Activated T-helper 17 cell treated with anti-CD3 and anti-CD28 coated beads, Interleukin-2, amount 50 U/mL, for 72 hours (primary cell): ENCODE measurements at regions not wholly inside any gene's neighbourhood (a gene's known extent, or its start where the extent isn't known, plus 50 kb on each side); places are given as distances from the start of the nearest gene placed in this dataset.
"Not testable (repeated sequence)": the region's sequence is repeated elsewhere in the genome, so short reads cannot be mapped to it uniquely, and the experiment has no call there.

Source experiments
- ATAC-seq: fragments of 150-1000 bp; cut with Tn5 transposase; replicated peaks from 2 replicates; pipeline ENCODE4 v1.10.0; 2021; ENCODE audit warnings: mild to moderate bottlenecking, moderate library complexity
- H3K27ac Mint-ChIP-seq: one replicate; pipeline ENCODE4 v1.8.0; 2022; ENCODE audit warnings: mixed read lengths
- H3K27me3 Mint-ChIP-seq: one replicate; pipeline ENCODE4 v1.8.0; 2022; ENCODE audit warnings: mixed read lengths
- H3K36me3 Mint-ChIP-seq: one replicate; pipeline ENCODE4 v1.8.0; 2022; ENCODE audit warnings: low read depth, mild to moderate bottlenecking, mixed read lengths
- H3K4me1 Mint-ChIP-seq: one replicate; pipeline ENCODE4 v1.8.0; 2022; ENCODE audit warnings: mixed read lengths
- H3K4me3 Mint-ChIP-seq: one replicate; pipeline ENCODE4 v1.8.0; 2022; ENCODE audit warnings: mild to moderate bottlenecking, mixed read lengths
- H3K9me3 Mint-ChIP-seq: one replicate; pipeline ENCODE4 v1.8.0; 2022; ENCODE audit warnings: mixed read lengths

DNA sequence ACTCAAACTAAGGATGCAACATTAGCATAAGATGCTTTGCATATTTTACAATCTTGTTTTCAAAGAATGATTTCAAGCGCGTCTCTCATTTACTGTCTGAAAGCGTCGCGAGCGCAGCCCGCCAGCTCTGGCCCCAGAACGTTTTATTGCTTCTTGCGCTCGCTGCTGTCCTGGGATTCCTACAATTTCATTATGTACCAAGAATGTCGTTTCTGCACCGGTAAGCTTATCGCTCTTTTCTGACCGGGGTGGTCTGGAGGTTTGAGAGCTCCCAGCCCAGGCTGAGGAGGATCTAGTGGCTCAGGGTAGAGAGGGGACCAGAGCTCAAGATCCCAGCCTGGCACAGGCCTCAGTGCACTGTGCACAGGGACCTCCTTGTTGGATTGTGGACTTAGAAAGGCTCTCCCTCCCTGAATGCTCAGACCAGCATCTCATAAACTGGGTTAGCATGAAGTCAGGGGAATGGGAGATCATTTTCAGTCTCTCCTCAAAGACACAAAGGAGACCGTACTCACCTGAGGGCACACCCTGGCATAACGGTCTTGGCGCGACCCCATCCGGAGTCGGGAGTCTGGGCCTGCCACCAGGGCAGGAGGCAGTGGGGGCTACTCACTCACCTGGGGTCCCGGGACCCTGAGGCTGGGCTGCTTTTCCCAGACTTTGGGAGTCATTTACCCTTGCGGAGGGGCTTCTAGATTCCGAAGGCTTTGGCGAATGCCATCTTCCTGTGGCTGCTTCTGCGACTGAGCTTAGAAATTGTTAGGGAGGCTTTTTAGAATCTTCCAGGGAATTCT, 817.4 kb downstream of the BRD1 start:
- Mint-ChIP-seq H3K9me3 (no peaks in the 10 kb centered on the region), H3K27ac (no peak overlapping the region), H3K27me3 (peaks cover 4% of the 10 kb centered on the region), H3K36me3 (no peaks in the 10 kb centered on the region), H3K4me3 (no peak overlapping the region), H3K4me1 (no peaks in the 10 kb centered on the region)
- no peak for ATAC-seq

DNA sequence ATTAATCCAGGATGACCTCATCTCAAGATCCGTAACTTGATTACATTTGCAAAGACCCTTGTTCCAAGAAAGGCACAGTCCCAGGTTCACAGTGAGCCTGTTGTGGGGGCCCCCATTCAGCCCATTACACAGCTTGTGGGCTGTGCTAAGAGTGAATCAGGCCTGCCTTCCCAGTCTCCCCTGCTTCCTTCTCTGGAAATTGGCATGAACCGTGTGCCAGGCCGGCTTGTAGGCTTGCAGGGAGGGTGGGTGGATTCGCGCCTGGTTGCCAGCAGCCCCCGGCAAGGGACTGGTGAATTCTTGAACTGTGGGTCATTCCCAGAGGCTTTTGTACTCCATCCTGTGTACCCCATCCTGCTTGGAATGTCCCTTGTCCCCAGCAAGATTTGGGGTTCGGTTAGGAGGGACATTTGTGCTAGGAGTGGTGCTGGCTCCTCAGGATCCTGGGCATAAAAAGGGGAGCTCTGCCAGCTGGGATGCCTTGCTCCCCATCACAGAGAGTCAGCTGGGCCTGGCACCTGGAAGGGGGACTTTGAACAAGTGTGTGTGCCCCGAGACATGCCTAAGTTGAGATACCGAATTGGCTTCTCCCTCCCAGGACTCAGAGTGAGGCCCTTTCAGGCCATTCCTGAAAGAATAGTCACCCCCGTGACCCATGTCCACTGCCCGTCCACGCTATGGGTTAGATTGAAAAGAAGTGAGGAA, 818.2 kb downstream of the BRD1 start:
- Mint-ChIP-seq H3K9me3 (no peaks in the 10 kb centered on the region), H3K4me3 (no peak overlapping the region), H3K27me3 (peaks cover 4% of the 10 kb centered on the region), H3K4me1 (no peaks in the 10 kb centered on the region), H3K36me3 (no peaks in the 10 kb centered on the region), H3K27ac (no peak overlapping the region)
- no peak for ATAC-seq

DNA sequence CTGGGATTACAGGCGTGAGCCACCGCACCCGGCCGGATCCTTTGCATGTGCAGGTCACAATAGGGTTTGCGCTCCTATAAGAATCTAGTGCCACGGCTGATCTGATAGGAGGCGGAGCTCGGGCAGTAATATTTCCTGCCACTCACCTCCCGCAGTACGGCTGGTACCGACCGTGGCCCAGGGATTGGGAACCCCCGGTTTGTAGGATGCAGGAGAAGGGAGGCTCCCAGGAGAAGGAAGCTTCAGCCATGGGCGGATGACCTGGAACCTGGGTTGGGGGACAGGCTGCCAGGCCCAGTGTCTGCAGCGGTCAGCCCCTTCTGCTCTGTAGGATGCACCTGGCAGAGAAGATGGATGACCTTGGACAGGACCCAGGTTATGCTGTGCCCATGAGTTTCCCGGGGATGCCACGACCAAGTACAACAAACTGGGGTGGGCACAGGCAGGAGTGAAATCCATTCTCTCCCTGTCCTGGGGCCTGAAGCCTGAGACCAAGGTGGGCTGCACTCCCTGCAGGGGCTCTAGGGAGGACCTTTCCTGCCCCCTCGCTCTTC, 818.9 kb downstream of the BRD1 start:
- Mint-ChIP-seq H3K36me3 (no peaks in the 10 kb centered on the region), H3K27ac (no peak overlapping the region), H3K27me3 (peaks cover 4% of the 10 kb centered on the region), H3K4me1 (no peaks in the 10 kb centered on the region), H3K9me3 (no peaks in the 10 kb centered on the region), H3K4me3 (no peak overlapping the region)
- ATAC-seq, result no peak

DNA sequence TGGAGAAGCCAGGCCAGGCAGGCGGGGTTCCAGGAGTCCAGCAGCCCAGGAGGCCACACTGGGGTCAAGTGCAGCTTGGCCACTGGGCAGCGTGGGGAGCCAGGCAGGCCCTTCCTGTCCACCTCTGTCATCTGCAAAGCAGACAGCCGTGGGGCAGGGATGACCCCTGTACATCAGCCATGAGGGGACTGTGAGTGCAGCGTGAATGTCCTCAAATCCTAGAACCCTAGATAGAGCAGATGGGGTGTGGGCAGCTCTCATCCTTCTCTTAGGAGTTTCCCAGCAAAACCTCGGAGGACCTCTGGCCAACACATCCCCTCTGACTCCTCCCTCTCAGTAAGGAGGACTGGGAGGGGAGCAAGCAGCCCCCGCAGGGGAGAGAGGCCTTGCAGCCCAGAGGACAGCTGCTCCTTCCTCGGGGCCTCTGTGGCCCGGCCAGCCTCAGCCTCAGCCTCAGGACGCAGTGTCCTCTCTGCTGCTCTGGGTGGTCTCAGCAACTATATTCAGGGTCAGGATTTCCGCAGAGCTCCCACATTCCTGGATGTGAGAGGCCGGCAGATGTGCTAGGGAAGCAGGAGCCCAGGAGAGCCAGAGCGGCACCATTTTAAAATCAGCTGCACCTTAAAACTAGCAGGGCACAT, 820.5 kb downstream of the BRD1 start:
- Mint-ChIP-seq H3K9me3 (peaks cover 3% of the 10 kb centered on the region), H3K4me3 (no peak overlapping the region), H3K27me3 (peaks cover 3% of the 10 kb centered on the region), H3K36me3 (no peaks in the 10 kb centered on the region), H3K4me1 (no peaks in the 10 kb centered on the region), H3K27ac (no peak overlapping the region)
- ATAC-seq, result no peak

DNA sequence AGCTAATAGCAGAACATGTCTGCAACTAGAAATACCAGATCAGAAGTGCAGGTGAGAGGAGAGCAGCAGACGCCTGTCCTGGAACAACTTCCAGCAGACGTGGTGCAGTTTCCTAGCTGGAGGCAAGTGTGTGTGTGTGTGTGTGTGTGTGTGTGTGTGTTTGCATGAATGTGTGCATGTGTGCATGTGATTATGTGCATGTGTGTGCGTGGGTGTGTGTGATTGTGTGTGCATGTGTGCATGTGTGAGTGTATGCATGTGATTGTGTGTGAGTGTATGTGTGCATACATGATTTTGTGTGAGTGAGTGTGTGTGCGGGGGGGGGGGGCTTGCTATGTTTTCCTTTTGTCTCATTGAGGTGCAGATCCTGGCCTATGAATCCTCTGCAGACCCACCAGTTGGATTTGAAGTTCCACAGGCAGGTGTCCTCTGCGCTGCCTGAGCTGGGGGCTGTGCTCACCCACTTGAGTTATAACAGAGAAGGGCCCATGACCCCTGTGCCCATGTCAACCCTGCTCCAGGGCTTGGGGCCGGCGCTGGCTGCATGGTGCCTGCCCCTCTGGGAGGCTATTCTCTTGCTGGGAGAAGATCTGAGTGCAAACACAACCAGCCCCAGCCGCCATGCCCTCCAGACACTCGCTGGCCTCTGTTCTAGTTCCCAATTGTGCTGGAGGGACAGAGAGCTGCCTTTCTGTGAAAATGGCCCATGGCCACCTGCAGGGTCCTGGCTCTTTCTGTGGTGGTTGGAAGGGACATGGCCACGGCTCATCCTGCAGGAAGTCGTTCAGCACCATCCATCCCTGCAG, 821.3 kb downstream of the BRD1 start:
- Mint-ChIP-seq H3K4me3 (no peak overlapping the region), H3K9me3 (peaks cover 8% of the 10 kb centered on the region), H3K36me3 (no peaks in the 10 kb centered on the region), H3K27me3 (no peaks in the 10 kb centered on the region), H3K27ac (no peak overlapping the region), H3K4me1 (no peaks in the 10 kb centered on the region)
- no peak for ATAC-seq

DNA sequence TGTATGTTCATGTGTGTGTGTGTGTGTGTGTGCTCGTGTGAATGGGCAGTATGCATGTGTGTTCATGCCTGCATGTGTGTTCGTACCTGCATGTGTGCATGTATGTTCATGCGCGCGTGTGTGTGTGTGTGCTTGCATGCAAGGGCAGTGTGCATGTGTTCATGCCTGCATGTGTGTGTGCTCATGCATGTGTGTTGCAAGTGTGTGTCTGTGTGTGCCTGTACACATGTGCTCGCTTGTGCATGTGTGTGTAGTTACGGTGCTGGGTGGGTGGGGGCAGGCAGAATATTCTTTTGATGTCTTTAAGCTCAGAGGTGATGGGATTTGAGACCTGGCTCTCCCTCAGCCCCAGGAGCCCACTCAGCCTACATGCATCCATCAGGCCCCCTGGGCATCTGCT, 822.1 kb downstream of the BRD1 start:
- Mint-ChIP-seq H3K27ac (no peak overlapping the region), H3K4me1 (no peaks in the 10 kb centered on the region), H3K4me3 (no peak overlapping the region), H3K27me3 (no peaks in the 10 kb centered on the region), H3K9me3 (peaks cover 9% of the 10 kb centered on the region), H3K36me3 (no peaks in the 10 kb centered on the region)
- ATAC-seq, result no peak

DNA sequence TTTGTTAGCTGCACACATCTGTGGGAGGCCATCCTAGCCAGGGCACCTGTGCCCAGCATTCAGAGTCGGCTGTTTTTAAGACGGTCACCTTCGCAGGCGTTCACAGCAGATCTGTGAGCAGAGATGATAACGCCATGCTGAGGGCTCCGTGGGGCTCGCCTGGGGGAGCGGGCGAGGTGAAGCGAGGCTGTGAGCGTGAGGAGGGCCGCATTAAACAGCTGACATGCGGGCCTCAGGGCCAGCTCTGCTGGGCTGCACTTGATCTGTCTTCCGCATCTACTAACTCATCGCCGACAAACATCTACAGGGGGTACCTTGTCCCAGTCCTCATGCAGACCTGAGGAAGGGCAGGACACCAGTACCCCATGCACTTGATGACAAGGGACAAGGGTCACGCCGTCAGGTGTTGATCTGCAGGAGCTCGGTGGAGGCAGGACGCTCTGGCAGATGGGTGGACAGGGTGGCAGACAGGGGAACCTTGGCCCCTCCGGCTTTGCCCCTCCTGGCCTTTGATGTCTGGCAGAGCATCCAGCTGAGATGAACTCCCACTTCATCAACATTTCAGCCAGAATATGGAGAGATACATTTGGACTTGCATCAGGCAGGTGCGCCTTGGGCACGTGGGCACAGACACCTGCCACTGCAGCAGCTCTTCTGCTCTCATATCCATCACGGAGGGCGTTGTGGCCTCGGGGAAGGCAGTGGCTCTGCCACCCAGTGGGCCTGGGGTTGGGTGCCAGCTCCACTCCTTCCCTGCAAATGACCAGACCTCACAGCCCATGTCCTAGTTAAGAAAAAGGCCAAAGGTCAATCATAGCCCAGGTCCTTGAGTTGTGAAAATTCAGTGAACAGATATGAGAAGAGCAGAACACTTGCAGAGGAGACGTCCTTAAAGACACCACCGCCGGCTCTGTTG, 822.9 kb downstream of the BRD1 start:
- Mint-ChIP-seq H3K27me3 (peaks cover 3% of the 10 kb centered on the region), H3K4me3 (no peak overlapping the region), H3K9me3 (peaks cover 9% of the 10 kb centered on the region), H3K36me3 (no peaks in the 10 kb centered on the region), H3K27ac (no peak overlapping the region), H3K4me1 (no peaks in the 10 kb centered on the region)
- no peak for ATAC-seq

DNA sequence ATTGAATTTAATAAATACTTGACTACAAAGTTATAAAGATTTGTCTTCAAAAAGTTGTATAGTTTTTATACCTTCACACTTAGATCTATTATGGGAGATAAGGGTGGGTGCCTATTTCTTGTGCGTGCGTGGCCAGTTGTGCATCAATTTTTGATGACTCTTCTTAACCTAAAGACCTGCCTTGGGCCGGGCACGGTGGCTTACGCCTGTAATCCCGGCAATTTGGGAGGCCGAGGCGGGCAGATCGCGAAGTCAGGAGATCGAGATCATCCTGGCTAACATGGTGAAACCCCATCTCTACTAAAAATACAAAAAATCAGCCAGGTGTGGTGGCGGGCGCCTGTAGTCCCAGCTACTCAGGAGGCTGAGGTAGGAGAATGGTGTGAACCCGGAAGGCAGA, 830.1 kb downstream of the BRD1 start:
- H3K4me3 Mint-ChIP-seq, H3K4me1 Mint-ChIP-seq, H3K36me3 Mint-ChIP-seq, H3K27ac Mint-ChIP-seq, ATAC-seq: not testable (repeated sequence)
- peaks cover 19% of the 10 kb centered on the region for H3K27me3 Mint-ChIP-seq
- H3K9me3 Mint-ChIP-seq, result peaks cover 14% of the 10 kb centered on the region

DNA sequence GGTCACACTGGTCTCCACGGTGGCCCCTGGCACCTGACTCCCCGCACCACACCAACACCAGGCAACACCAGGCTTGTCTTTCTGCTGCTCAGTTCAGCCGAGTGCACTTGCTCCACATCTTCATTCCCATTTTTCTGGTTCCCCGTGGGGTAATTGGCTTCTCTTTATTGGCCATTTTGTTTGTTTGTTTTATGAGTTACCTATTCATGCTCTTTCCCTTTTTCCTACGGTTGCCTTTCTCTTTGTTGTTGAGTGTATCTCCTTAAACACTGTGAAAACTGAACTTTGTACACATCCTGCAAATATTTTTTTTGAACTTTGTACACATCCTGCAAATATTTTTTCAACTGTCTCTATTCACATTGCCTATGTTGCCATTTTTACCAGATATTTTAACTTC, 834.0 kb downstream of the BRD1 start:
- Mint-ChIP-seq H3K9me3 (peaks cover 14% of the 10 kb centered on the region), H3K4me1 (no peaks in the 10 kb centered on the region), H3K27ac (no peak overlapping the region), H3K36me3 (no peaks in the 10 kb centered on the region), H3K27me3 (peaks cover 25% of the 10 kb centered on the region), H3K4me3 (no peak overlapping the region)
- ATAC-seq, result no peak

DNA sequence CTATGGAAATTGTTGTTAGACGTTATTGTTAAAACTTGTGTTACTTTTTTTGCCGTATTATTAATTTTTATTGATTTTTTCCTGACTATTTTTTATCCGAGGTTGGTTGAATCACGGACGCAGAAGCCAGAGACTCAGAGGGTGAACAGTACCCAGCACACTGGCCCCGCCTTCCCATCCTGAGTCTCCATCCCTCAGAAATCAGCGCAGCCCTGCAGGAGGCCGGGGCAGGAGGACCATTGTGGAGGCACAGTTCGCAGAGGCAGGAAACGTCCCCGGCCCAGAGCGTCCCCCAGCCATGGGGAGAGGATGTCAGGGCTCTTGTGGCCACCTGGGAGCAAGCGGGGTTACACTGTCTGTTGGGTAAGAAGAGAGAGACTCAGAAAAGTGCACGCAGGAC, 843.0 kb downstream of the BRD1 start:
- Mint-ChIP-seq H3K4me3 (no peak overlapping the region), H3K4me1 (no peaks in the 10 kb centered on the region), H3K36me3 (no peaks in the 10 kb centered on the region), H3K27ac (no peak overlapping the region), H3K9me3 (no peaks in the 10 kb centered on the region), H3K27me3 (peaks cover 4% of the 10 kb centered on the region)
- no peak for ATAC-seq

DNA sequence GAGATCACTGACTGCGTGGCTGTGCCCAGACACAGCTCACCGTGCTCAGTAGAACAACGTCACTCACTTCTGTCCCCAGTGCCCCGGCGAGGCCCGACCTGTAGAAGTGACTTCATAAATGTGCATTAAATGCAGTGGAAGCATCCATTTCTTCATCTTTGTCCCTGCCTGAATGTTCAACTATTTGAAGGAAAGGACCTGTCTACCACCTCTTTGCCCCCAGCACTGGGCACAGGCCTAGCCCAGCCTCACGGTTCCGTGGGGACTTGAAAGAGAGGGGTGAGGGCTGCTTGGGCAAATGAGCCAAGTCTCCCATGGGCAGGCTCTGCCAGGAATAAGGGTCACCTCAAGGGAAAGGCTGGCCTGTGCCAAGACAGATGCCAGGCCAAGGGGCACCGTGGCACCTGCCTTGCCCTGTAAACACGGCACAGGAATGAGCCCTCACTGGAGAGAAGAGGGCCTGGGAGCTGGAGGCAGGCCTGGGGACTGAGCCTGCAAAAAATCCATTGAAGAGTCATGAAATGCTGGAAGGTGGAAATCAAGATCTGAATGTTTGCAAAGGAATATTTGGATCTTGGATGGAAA, 845.3 kb downstream of the BRD1 start:
- no peaks in the 10 kb centered on the region for H3K4me1 Mint-ChIP-seq
- H3K27ac Mint-ChIP-seq, result no peak overlapping the region
- H3K36me3 Mint-ChIP-seq, result no peaks in the 10 kb centered on the region
- no peak for ATAC-seq
- no peak overlapping the region for H3K4me3 Mint-ChIP-seq
- no peaks in the 10 kb centered on the region for H3K9me3 Mint-ChIP-seq
- H3K27me3 Mint-ChIP-seq, result peaks cover 11% of the 10 kb centered on the region

DNA sequence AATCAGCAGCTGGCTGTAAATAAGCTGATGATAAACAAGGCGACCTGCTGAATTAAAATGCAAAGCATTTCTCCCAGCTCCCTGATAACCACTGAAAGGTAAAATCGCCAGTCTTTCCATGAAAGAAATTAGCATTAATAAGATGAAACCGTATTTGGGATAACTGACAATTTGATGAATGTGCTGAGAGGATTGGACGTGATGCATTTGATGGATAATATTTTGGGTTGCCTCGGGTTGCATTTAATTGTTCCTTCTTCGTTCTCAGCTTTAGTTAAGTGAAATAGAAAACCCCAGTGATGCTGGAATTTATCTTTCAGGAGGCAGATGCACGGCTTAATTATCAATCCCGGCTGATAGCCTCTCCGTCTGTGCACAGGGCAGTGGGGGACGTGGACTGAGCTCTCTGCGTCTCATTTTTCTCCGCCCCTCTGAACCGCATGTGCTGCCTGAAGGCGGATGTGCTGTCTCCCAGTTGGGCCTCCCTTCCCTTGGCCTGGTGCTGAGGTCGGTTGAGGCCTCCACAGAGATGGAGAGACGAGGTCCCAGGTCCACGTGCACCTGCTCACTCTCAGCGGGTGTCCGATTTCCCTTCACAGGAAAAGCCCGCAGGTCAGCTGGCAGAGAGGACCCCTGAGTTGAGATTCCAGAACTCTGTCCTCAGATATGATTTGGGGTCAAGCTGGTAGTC, 846.2 kb downstream of the BRD1 start:
- Mint-ChIP-seq H3K4me3 (no peak overlapping the region), H3K4me1 (no peaks in the 10 kb centered on the region), H3K27ac (no peak overlapping the region), H3K27me3 (peaks cover 13% of the 10 kb centered on the region), H3K36me3 (no peaks in the 10 kb centered on the region), H3K9me3 (no peaks in the 10 kb centered on the region)
- ATAC-seq, result no peak

DNA sequence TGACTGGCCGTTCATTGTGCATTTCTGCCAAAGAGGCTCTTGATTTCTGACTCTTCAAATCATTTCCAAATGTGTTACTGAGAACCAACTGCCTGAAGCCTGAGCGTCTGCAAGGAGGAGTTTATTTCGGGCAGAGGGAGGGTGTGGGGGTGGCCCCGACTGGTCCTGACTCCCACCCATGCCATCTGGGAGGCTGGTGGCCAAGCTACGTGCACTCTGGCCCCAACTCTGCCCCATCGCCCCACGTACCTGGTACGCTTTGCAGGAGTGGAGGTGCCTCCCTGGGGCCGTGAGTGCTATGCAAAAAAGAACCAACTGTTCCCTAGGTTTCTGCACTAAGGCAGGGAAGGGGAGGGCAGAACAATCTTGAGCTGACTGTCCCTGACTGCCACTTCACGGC, 846.8 kb downstream of the BRD1 start:
- H3K36me3 Mint-ChIP-seq, result no peaks in the 10 kb centered on the region
- no peak overlapping the region for H3K27ac Mint-ChIP-seq
- H3K9me3 Mint-ChIP-seq, result no peaks in the 10 kb centered on the region
- H3K4me1 Mint-ChIP-seq, result no peaks in the 10 kb centered on the region
- H3K4me3 Mint-ChIP-seq, result no peak overlapping the region
- no peak for ATAC-seq
- peaks cover 16% of the 10 kb centered on the region for H3K27me3 Mint-ChIP-seq
